ENCODE measurements at regions not wholly inside any gene's neighbourhood (a gene's known extent, or its start where the extent isn't known, plus 50 kb on each side); places are given as distances from the start of the nearest gene placed in this dataset.

- DNase-seq (ENCODE audit: low read depth, low spot score), result no peak
- no peak overlapping the region for H3K4me3 ChIP-seq
- H3K36me3 ChIP-seq (ENCODE audit: insufficient read depth, low read length), result no peaks in the 10 kb centered on the region
- H3K9ac ChIP-seq (ENCODE audit: insufficient read length), result no peak overlapping the region
- no peak overlapping the region for H3K27ac ChIP-seq
- no peaks in the 10 kb centered on the region for H3K9me3 ChIP-seq (ENCODE audit: low read depth, low read length)
- TF ChIP-seq FOXP2 (optimal IDR thresholded peaks at IDR 0.05; ENCODE audit: control extremely low read depth, extremely low read length, insufficient read depth) (no peak), POLR2AphosphoS5 (IDR thresholded peaks at IDR 0.05; ENCODE audit: borderline replicate concordance, low read depth, low read length) (no peak), EZH2 (IDR thresholded peaks at IDR 0.05) (no peak)
Measured at GRCh38 chr17:72060084-72060483, 60.7 kb upstream of the SOX9 start.

- Histone ChIP-seq H3K36me3 (ENCODE audit: insufficient read depth, low read length) (no peaks in the 10 kb centered on the region), H3K9ac (ENCODE audit: insufficient read length) (no peak overlapping the region), H3K27ac (no peak overlapping the region), H3K9me3 (ENCODE audit: low read depth, low read length) (no peaks in the 10 kb centered on the region), H3K4me3 (no peak overlapping the region)
- TF ChIP-seq FOXP2 (optimal IDR thresholded peaks at IDR 0.05; ENCODE audit: control extremely low read depth, extremely low read length, insufficient read depth) (no peak), POLR2AphosphoS5 (IDR thresholded peaks at IDR 0.05; ENCODE audit: borderline replicate concordance, low read depth, low read length) (no peak), EZH2 (IDR thresholded peaks at IDR 0.05) (no peak)
- DNase-seq (ENCODE audit: low read depth, low spot score), result no peak
Measured at GRCh38 chr17:72063262-72063661, 57.6 kb upstream of the SOX9 start.

DNA sequence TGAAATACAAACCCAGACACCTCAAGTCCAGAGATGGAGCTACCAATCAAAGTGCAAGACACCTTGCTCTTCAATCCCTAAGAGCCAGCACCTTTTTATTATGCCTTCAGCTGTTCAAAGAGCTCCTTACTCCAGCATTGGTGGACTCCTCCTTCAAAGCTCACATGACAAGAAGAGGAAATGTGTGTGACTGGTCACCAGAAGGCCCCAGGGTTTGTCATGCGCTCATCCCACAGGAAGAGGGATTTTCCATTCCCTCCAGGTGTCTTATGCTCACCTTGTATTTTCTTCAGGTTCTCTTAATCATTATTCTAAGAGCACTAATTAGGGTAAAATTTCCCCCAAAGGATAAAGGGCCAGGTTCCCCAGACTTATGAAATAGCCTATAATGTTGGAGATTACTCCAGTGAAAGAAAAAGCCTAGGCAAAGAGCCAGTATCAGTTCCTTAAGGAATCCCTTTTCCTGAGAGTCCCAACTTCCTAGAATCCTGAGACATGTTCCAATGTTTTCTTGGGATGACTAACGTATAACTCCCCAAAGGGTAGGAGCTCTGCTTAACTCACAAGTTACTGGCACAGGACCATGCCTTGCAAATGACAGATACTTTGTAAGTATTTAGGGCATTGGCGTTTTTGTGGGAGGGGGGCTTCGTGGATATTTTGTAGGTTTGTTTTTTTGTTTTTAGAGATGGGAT lies 56.9 kb upstream of the SOX9 start:
- Histone ChIP-seq H3K27ac (no peak overlapping the region), H3K9ac (ENCODE audit: insufficient read length) (no peak overlapping the region), H3K4me3 (no peak overlapping the region), H3K9me3 (ENCODE audit: low read depth, low read length) (no peaks in the 10 kb centered on the region), H3K36me3 (ENCODE audit: insufficient read depth, low read length) (no peaks in the 10 kb centered on the region)
- no peak for TF ChIP-seq FOXP2 (optimal IDR thresholded peaks at IDR 0.05; ENCODE audit: control extremely low read depth, extremely low read length, insufficient read depth)
- no peak for TF ChIP-seq EZH2 (IDR thresholded peaks at IDR 0.05)
- TF ChIP-seq POLR2AphosphoS5 (IDR thresholded peaks at IDR 0.05; ENCODE audit: borderline replicate concordance, low read depth, low read length), result no peak
- no peak for DNase-seq (ENCODE audit: low read depth, low spot score)

DNA sequence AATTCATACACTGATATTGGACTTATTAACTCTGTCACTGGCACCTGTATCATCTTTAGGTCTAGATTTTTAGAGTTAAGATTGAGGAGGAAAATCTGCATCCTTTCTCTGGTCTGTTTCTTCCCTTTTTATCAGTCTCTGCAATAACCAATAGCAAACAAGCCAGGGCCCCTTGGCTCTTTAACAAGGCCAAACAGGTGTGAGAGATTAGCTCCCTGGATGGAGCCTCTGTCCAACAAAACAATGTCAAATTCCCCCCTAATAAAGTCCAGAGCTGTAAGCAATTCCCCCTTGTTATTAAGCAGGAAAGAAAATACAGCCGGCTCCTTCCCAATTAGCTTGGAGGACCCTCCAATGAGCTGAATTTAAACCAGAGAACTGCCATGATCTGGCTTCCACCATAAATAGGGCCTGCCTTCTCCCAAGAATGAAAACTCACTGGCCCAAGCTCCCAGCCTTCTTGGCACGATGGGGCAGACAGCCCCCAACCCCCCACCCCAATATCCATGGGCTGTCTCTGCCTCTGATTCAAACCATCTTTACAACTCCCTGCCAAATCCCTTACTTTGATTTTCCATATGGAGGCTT lies 56.1 kb upstream of the SOX9 start:
- no peaks in the 10 kb centered on the region for H3K9me3 ChIP-seq (ENCODE audit: low read depth, low read length)
- H3K4me3 ChIP-seq, result no peak overlapping the region
- H3K27ac ChIP-seq, result no peak overlapping the region
- no peak overlapping the region for H3K9ac ChIP-seq (ENCODE audit: insufficient read length)
- no peaks in the 10 kb centered on the region for H3K36me3 ChIP-seq (ENCODE audit: insufficient read depth, low read length)
- TF ChIP-seq FOXP2 (optimal IDR thresholded peaks at IDR 0.05; ENCODE audit: control extremely low read depth, extremely low read length, insufficient read depth) (no peak), POLR2AphosphoS5 (IDR thresholded peaks at IDR 0.05; ENCODE audit: borderline replicate concordance, low read depth, low read length) (no peak), EZH2 (IDR thresholded peaks at IDR 0.05) (no peak)
- no peak for DNase-seq (ENCODE audit: low read depth, low spot score)

GRCh38 chr17:72065556-72065955 lies 55.3 kb upstream of the SOX9 start:
- no peak for DNase-seq (ENCODE audit: low read depth, low spot score)
- H3K36me3 ChIP-seq (ENCODE audit: insufficient read depth, low read length), result no peaks in the 10 kb centered on the region
- TF ChIP-seq POLR2AphosphoS5 (IDR thresholded peaks at IDR 0.05; ENCODE audit: borderline replicate concordance, low read depth, low read length), result no peak
- no peak for TF ChIP-seq EZH2 (IDR thresholded peaks at IDR 0.05)
- no peak for TF ChIP-seq FOXP2 (optimal IDR thresholded peaks at IDR 0.05; ENCODE audit: control extremely low read depth, extremely low read length, insufficient read depth)
- H3K4me3 ChIP-seq, result no peak overlapping the region
- H3K9me3 ChIP-seq (ENCODE audit: low read depth, low read length), result no peaks in the 10 kb centered on the region
- no peak overlapping the region for H3K27ac ChIP-seq
- H3K9ac ChIP-seq (ENCODE audit: insufficient read length), result no peak overlapping the region

DNA sequence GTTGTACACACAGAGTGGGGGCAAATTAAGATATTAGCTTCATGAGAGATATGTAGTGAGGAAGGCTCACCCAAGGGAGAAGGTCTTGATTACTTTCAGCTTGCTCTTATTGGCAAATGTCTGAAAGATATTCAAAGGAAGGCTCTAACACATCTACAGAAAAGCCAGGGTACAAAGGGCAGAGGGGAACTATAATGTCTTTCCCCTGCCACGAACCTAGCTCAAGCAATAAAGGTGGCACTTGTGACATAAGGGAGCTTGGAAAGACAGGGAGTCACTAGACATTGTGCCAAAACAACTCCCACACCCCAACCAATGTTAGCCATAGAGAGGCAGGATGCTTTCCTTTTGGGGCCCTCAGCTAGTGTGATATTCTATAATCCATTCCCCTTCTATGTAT lies 52.2 kb upstream of the SOX9 start:
- Histone ChIP-seq H3K36me3 (ENCODE audit: insufficient read depth, low read length) (no peaks in the 10 kb centered on the region), H3K27ac (no peak overlapping the region), H3K9me3 (ENCODE audit: low read depth, low read length) (no peaks in the 10 kb centered on the region), H3K9ac (ENCODE audit: insufficient read length) (no peak overlapping the region), H3K4me3 (no peak overlapping the region)
- TF ChIP-seq FOXP2 (optimal IDR thresholded peaks at IDR 0.05; ENCODE audit: control extremely low read depth, extremely low read length, insufficient read depth), result no peak
- TF ChIP-seq EZH2 (IDR thresholded peaks at IDR 0.05), result no peak
- TF ChIP-seq POLR2AphosphoS5 (IDR thresholded peaks at IDR 0.05; ENCODE audit: borderline replicate concordance, low read depth, low read length), result no peak
- no peak for DNase-seq (ENCODE audit: low read depth, low spot score)

- no peaks in the 10 kb centered on the region for H3K36me3 ChIP-seq (ENCODE audit: insufficient read depth, low read length)
- DNase-seq (ENCODE audit: low read depth, low spot score), result no peak
- no peak overlapping the region for H3K27ac ChIP-seq
- no peak overlapping the region for H3K9ac ChIP-seq (ENCODE audit: insufficient read length)
- no peak overlapping the region for H3K4me3 ChIP-seq
- no peaks in the 10 kb centered on the region for H3K9me3 ChIP-seq (ENCODE audit: low read depth, low read length)
- TF ChIP-seq EZH2 (IDR thresholded peaks at IDR 0.05) (no peak), POLR2AphosphoS5 (IDR thresholded peaks at IDR 0.05; ENCODE audit: borderline replicate concordance, low read depth, low read length) (no peak), FOXP2 (optimal IDR thresholded peaks at IDR 0.05; ENCODE audit: control extremely low read depth, extremely low read length, insufficient read depth) (no peak)
Measured at GRCh38 chr17:72069586-72070202, 51.1 kb upstream of the SOX9 start.
